Ishikawa (cell line): ENCODE measurements at regions not wholly inside any gene's neighbourhood (a gene's known extent, or its start where the extent isn't known, plus 50 kb on each side); places are given as distances from the start of the nearest gene placed in this dataset.

Experiments used
- CEBPB ChIP-seq: IDR thresholded peaks from 2 replicates; pipeline ENCODE4 v1.6.1; 2012
- CREB1 ChIP-seq: IDR thresholded peaks from 2 replicates; pipeline ENCODE4 v1.6.1; 2012; ENCODE audit warnings: low read depth
- EP300 ChIP-seq: IDR thresholded peaks from 2 replicates; pipeline ENCODE4 v1.6.1; 2012; ENCODE audit warnings: borderline replicate concordance
- FOXM1 ChIP-seq: IDR thresholded peaks from 2 replicates; pipeline ENCODE4 v1.6.1; 2012; ENCODE audit warnings: low read depth, borderline replicate concordance
- RAD21 ChIP-seq: IDR thresholded peaks from 2 replicates; pipeline ENCODE4 v1.6.1; 2012; ENCODE audit warnings: low read depth
- TAF1 ChIP-seq: IDR thresholded peaks from 2 replicates; pipeline ENCODE4 v1.6.1; 2012; ENCODE audit warnings: low read depth, mild to moderate bottlenecking
- TCF12 ChIP-seq: IDR thresholded peaks from 2 replicates; pipeline ENCODE4 v1.6.1; 2012; ENCODE audit warnings: low read depth
- YY1 ChIP-seq: IDR thresholded peaks from 2 replicates; pipeline ENCODE4 v1.6.1; 2012; ENCODE audit warnings: low read depth
- TF ChIP-seq, protein P1 (sequence below): IDR thresholded peaks from 2 replicates; pipeline ENCODE4 v1.6.1; 2012
- TF ChIP-seq, protein P2 (sequence below): IDR thresholded peaks from 2 replicates; pipeline ENCODE4 v1.6.1; 2012; ENCODE audit warnings: low read depth, mild to moderate bottlenecking

DNA sequence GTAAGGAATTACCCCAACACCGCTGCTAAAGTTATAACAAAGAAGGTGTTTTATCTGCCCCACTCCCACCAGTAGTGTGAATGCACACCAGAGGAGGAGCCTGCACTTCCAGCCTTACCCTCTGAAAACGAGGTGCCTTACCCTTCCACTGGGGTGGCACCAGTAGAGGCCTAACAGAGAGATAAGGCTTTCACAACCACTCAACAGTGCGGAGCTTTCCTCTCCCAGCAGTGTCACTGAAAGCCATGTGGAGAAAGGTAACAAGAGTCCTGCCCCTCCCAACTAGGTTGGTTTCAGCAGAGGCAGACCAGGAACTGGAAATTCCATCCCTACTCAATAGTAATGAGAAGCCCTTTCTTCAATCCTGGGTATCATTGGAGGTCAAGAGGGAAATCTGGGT is 539.2 kb downstream of the VGLL3 start:
- TF ChIP-seq, protein P1, sequence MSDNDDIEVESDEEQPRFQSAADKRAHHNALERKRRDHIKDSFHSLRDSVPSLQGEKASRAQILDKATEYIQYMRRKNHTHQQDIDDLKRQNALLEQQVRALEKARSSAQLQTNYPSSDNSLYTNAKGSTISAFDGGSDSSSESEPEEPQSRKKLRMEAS = no peak
- no peak for TF ChIP-seq YY1
- TF ChIP-seq RAD21 = no peak
- TF ChIP-seq, protein P2, sequence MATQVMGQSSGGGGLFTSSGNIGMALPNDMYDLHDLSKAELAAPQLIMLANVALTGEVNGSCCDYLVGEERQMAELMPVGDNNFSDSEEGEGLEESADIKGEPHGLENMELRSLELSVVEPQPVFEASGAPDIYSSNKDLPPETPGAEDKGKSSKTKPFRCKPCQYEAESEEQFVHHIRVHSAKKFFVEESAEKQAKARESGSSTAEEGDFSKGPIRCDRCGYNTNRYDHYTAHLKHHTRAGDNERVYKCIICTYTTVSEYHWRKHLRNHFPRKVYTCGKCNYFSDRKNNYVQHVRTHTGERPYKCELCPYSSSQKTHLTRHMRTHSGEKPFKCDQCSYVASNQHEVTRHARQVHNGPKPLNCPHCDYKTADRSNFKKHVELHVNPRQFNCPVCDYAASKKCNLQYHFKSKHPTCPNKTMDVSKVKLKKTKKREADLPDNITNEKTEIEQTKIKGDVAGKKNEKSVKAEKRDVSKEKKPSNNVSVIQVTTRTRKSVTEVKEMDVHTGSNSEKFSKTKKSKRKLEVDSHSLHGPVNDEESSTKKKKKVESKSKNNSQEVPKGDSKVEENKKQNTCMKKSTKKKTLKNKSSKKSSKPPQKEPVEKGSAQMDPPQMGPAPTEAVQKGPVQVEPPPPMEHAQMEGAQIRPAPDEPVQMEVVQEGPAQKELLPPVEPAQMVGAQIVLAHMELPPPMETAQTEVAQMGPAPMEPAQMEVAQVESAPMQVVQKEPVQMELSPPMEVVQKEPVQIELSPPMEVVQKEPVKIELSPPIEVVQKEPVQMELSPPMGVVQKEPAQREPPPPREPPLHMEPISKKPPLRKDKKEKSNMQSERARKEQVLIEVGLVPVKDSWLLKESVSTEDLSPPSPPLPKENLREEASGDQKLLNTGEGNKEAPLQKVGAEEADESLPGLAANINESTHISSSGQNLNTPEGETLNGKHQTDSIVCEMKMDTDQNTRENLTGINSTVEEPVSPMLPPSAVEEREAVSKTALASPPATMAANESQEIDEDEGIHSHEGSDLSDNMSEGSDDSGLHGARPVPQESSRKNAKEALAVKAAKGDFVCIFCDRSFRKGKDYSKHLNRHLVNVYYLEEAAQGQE = no peak
- TF ChIP-seq CREB1 = no peak
- TF ChIP-seq FOXM1 = no peak
- no peak for TF ChIP-seq CEBPB
- no peak for TF ChIP-seq TAF1
- TF ChIP-seq EP300 = no peak
- TF ChIP-seq TCF12 = no peak
